Lower leg skin (tissue), 3 donors: ENCODE measurements at regions not wholly inside any gene's neighbourhood (a gene's known extent, or its start where the extent isn't known, plus 50 kb on each side); places are given as distances from the start of the nearest gene placed in this dataset.

Source experiments
- CTCF ChIP-seq, 3 donors: fragments of 450-650 bp; IDR thresholded peaks; one replicate each; pipeline ENCODE4 v1.5.1; 2016; ENCODE audit warnings: antibody characterized with exemption in 3 of 3, mild to moderate bottlenecking in 3 of 3, moderate library complexity in 2 of 3
- POLR2A ChIP-seq, 2 donors: fragments of 450-650 bp; IDR thresholded peaks; one replicate each; pipeline ENCODE4 v1.6.1; 2016 to 2017; ENCODE audit warnings: antibody characterized with exemption in 2 of 2, mild to moderate bottlenecking in 1 of 2, moderate library complexity in 1 of 2

GRCh38 chr4:18981234-18981615, 959.7 kb upstream of the LCORL start:
- TF ChIP-seq POLR2A (IDR thresholded peaks at IDR 0.05) (no peak), CTCF (IDR thresholded peaks at IDR 0.05) (no peak)
